CD4-positive, alpha-beta memory T cell (primary cell): ENCODE measurements at regions not wholly inside any gene's neighbourhood (a gene's known extent, or its start where the extent isn't known, plus 50 kb on each side); places are given as distances from the start of the nearest gene placed in this dataset.
A peak's percentile ranks its signal among the peaks of the same experiment; 100 is the strongest.

ENCODE experiments used
- CTCF ChIA-PET: fragments of 350-600 bp; sonication (Branson Sonifier 250); formaldehyde crosslinking; loops from one replicate; lab custom pipeline; 2021; ENCODE audit warnings: inconsistent platforms; ENCODE audit not compliant: partially characterized antibody; lab: Charles Lee
- POLR2A ChIA-PET: fragments of 350-600 bp; sonication (Branson Sonifier 250); formaldehyde crosslinking; loops from one replicate; lab custom pipeline; 2021; ENCODE audit not compliant: partially characterized antibody; lab: Charles Lee
- DNase-seq, 5 donors: peaks; one replicate each; pipeline versions ENCODE4 v3.0.0 to v3.0.0-alpha.2; 2020 to 2022; ENCODE audit warnings: mixed read lengths in 1 of 5
- H3K27ac ChIP-seq: one replicate; pipeline ENCODE4 v1.7.0; 2013; ENCODE audit warnings: low read depth, low read length
- H3K27me3 ChIP-seq: 2 replicates; pipeline ENCODE4 v1.7.0; 2013; ENCODE audit warnings: mild to moderate bottlenecking, low read length, moderate library complexity; ENCODE audit not compliant: insufficient read depth
- H3K36me3 ChIP-seq: 2 replicates; pipeline ENCODE4 v1.7.0; 2013; ENCODE audit warnings: mild to moderate bottlenecking, low read length, moderate library complexity; ENCODE audit not compliant: insufficient read depth
- H3K4me1 ChIP-seq: 2 replicates; pipeline ENCODE4 v1.7.0; 2013; ENCODE audit warnings: mild to moderate bottlenecking, low read length, moderate library complexity; ENCODE audit not compliant: insufficient read depth
- H3K4me3 ChIP-seq, 2 donors: one replicate each; pipeline ENCODE4 v1.7.0; 2013; ENCODE audit warnings: low read length in 2 of 2, mild to moderate bottlenecking in 1 of 2
- H3K9me3 ChIP-seq, 2 donors: one replicate each; pipeline ENCODE4 v1.7.0; 2013; ENCODE audit warnings: low read length in 2 of 2, control low read depth in 1 of 2; ENCODE audit not compliant: control insufficient read depth in 1 of 2
- H3K27ac Mint-ChIP-seq, 7 donors: one replicate each; pipeline ENCODE4 v1.8.0; 2020 to 2021; ENCODE audit warnings: mixed read lengths in 7 of 7, mild to moderate bottlenecking in 6 of 7, inconsistent platforms in 3 of 7, moderate library complexity in 3 of 7
- H3K27me3 Mint-ChIP-seq, 2 donors: one replicate each; pipeline ENCODE4 v1.8.0; 2020 to 2021; ENCODE audit warnings: mixed read lengths in 2 of 2
- H3K36me3 Mint-ChIP-seq, 2 donors: one replicate each; pipeline ENCODE4 v1.8.0; 2020 to 2021; ENCODE audit warnings: mixed read lengths in 2 of 2, inconsistent platforms in 1 of 2, mild to moderate bottlenecking in 1 of 2
- H3K4me1 Mint-ChIP-seq, 4 donors: one replicate each; pipeline ENCODE4 v1.8.0; 2020 to 2021; ENCODE audit warnings: mixed read lengths in 4 of 4, mild to moderate bottlenecking in 1 of 4
- H3K4me3 Mint-ChIP-seq, 8 donors: one replicate each; pipeline ENCODE4 v1.8.0; 2020 to 2021; ENCODE audit warnings: mixed read lengths in 8 of 8, mild to moderate bottlenecking in 7 of 8, moderate library complexity in 6 of 8, inconsistent platforms in 3 of 8
- H3K9me3 Mint-ChIP-seq, 8 donors: one replicate each; pipeline ENCODE4 v1.8.0; 2020 to 2021; ENCODE audit warnings: mixed read lengths in 8 of 8, mild to moderate bottlenecking in 5 of 8, inconsistent platforms in 3 of 8, moderate library complexity in 1 of 8
- intact Hi-C: fragments of 100-400 bp; cut with micrococcal nuclease; formaldehyde crosslinking; loops from one replicate; pipeline ENCODE4 v1.15.1; 2023

- H3K9me3 Mint-ChIP-seq, result peaks cover 0 to 4% (median 0%) of the 10 kb centered on the region in 8 donors
- Histone ChIP-seq H3K4me3 (no peak overlapping the region), H3K27ac (no peak overlapping the region), H3K36me3 (no peaks in the 10 kb centered on the region), H3K27me3 (no peaks in the 10 kb centered on the region), H3K9me3 (no peaks in the 10 kb centered on the region), H3K4me1 (no peaks in the 10 kb centered on the region)
- no peaks in the 10 kb centered on the region for H3K36me3 Mint-ChIP-seq
- ChIA-PET CTCF (no interaction called here), POLR2A (no interaction called here)
- no peaks in the 10 kb centered on the region for H3K4me1 Mint-ChIP-seq
- no peak for DNase-seq
- peaks cover 2 to 3% of the 10 kb centered on the region in 2 donors for H3K27me3 Mint-ChIP-seq
- no peak overlapping the region for H3K4me3 Mint-ChIP-seq
- intact Hi-C loops, result no loop called here
- no peak overlapping the region for H3K27ac Mint-ChIP-seq
Measured at GRCh38 chr13:110005563-110005962, 219.2 kb upstream of the IRS2 start.

- Mint-ChIP-seq H3K4me1 (no peaks in the 10 kb centered on the region), H3K4me3 (no peak overlapping the region), H3K27me3 (peaks cover 2 to 3% of the 10 kb centered on the region in 2 donors), H3K9me3 (peaks cover 0 to 4% (median 0%) of the 10 kb centered on the region in 8 donors), H3K27ac (no peak overlapping the region), H3K36me3 (no peaks in the 10 kb centered on the region)
- Histone ChIP-seq H3K4me1 (no peaks in the 10 kb centered on the region), H3K4me3 (no peak overlapping the region), H3K27me3 (no peaks in the 10 kb centered on the region), H3K27ac (no peak overlapping the region), H3K36me3 (no peaks in the 10 kb centered on the region), H3K9me3 (no peaks in the 10 kb centered on the region)
- no peak for DNase-seq
- CTCF ChIA-PET, result no interaction called here
- POLR2A ChIA-PET, result no interaction called here
- intact Hi-C loops, result no loop called here
Measured at GRCh38 chr13:110004814-110005213, 218.4 kb upstream of the IRS2 start.

GRCh38 chr13:110001670-110002275 lies 215.4 kb upstream of the IRS2 start:
- no peak overlapping the region for H3K27ac ChIP-seq
- Mint-ChIP-seq H3K27ac (no peak overlapping the region), H3K9me3 (peaks cover 0 to 4% (median 0%) of the 10 kb centered on the region in 8 donors), H3K27me3 (peaks cover 2 to 5% of the 10 kb centered on the region in 2 donors), H3K4me1 (no peaks in the 10 kb centered on the region), H3K36me3 (no peaks in the 10 kb centered on the region), H3K4me3 (no peak overlapping the region)
- no peaks in the 10 kb centered on the region for H3K4me1 ChIP-seq
- DNase-seq, result no peak
- intact Hi-C loops, result no loop called here
- H3K4me3 ChIP-seq, result no peak overlapping the region
- ChIA-PET POLR2A (no interaction called here), CTCF (no interaction called here)
- H3K36me3 ChIP-seq, result no peaks in the 10 kb centered on the region
- no peaks in the 10 kb centered on the region for H3K27me3 ChIP-seq
- no peaks in the 10 kb centered on the region for H3K9me3 ChIP-seq

GRCh38 chr13:110000534-110001345 lies 214.4 kb upstream of the IRS2 start:
- Mint-ChIP-seq H3K36me3 (no peaks in the 10 kb centered on the region), H3K27ac (no peak overlapping the region), H3K4me3 (no peak overlapping the region), H3K27me3 (peaks cover 2 to 5% of the 10 kb centered on the region in 2 donors), H3K9me3 (peaks cover 0 to 4% (median 0%) of the 10 kb centered on the region in 8 donors), H3K4me1 (no peaks in the 10 kb centered on the region)
- DNase-seq, result no peak
- no peaks in the 10 kb centered on the region for H3K9me3 ChIP-seq
- no peak overlapping the region for H3K27ac ChIP-seq
- POLR2A ChIA-PET, result no interaction called here
- CTCF ChIA-PET, result no interaction called here
- intact Hi-C loops, result no loop called here
- H3K36me3 ChIP-seq, result no peaks in the 10 kb centered on the region
- H3K4me1 ChIP-seq, result no peaks in the 10 kb centered on the region
- H3K27me3 ChIP-seq, result no peaks in the 10 kb centered on the region
- no peak overlapping the region for H3K4me3 ChIP-seq

- DNase-seq, result no peak
- Mint-ChIP-seq H3K4me3 (no peak overlapping the region), H3K9me3 (peaks cover 0 to 4% (median 0%) of the 10 kb centered on the region in 8 donors), H3K27me3 (peaks cover 2 to 5% of the 10 kb centered on the region in 2 donors), H3K36me3 (no peaks in the 10 kb centered on the region), H3K27ac (peak overlapping the region in 1 of 7 donors; percentile 12), H3K4me1 (no peaks in the 10 kb centered on the region)
- ChIA-PET POLR2A (no interaction called here), CTCF (no interaction called here)
- Histone ChIP-seq H3K4me3 (no peak overlapping the region), H3K36me3 (no peaks in the 10 kb centered on the region), H3K4me1 (no peaks in the 10 kb centered on the region), H3K27ac (no peak overlapping the region), H3K27me3 (no peaks in the 10 kb centered on the region), H3K9me3 (no peaks in the 10 kb centered on the region)
- intact Hi-C loops, result no loop called here
Measured at GRCh38 chr13:109999659-110000533, 213.5 kb upstream of the IRS2 start.

GRCh38 chr13:109998684-109999533 lies 212.5 kb upstream of the IRS2 start:
- H3K36me3 ChIP-seq, result no peaks in the 10 kb centered on the region
- no peak overlapping the region for H3K27ac ChIP-seq
- ChIA-PET POLR2A (no interaction called here), CTCF (no interaction called here)
- no peak for DNase-seq
- H3K4me1 ChIP-seq, result no peaks in the 10 kb centered on the region
- no peaks in the 10 kb centered on the region for H3K4me1 Mint-ChIP-seq
- H3K27me3 ChIP-seq, result no peaks in the 10 kb centered on the region
- H3K9me3 Mint-ChIP-seq, result peaks cover 0 to 4% (median 0%) of the 10 kb centered on the region in 8 donors
- no peak overlapping the region for H3K4me3 Mint-ChIP-seq
- H3K4me3 ChIP-seq, result no peak overlapping the region
- H3K27ac Mint-ChIP-seq, result no peak overlapping the region
- no peaks in the 10 kb centered on the region for H3K36me3 Mint-ChIP-seq
- peaks cover 5% of the 10 kb centered on the region in 2 donors for H3K27me3 Mint-ChIP-seq
- no peaks in the 10 kb centered on the region for H3K9me3 ChIP-seq
- intact Hi-C loops, result no loop called here
